Urinary bladder (tissue), 3 donors: ENCODE measurements at regions not wholly inside any gene's neighbourhood (a gene's known extent, or its start where the extent isn't known, plus 50 kb on each side); places are given as distances from the start of the nearest gene placed in this dataset.

Experiments used
- DNase-seq: peaks from one replicate; pipeline ENCODE4 v3.0.0-alpha.2; 2015; ENCODE audit errors: extremely low spot score
- H3K27ac ChIP-seq: one replicate; pipeline ENCODE4 v1.5.1; 2013; ENCODE audit warnings: low read depth, mild to moderate bottlenecking, moderate library complexity
- H3K36me3 ChIP-seq: one replicate; pipeline ENCODE4 v1.6.1; 2013; ENCODE audit warnings: mild to moderate bottlenecking, moderate library complexity; ENCODE audit not compliant: insufficient read depth
- H3K4me1 ChIP-seq: one replicate; pipeline ENCODE4 v1.6.1; 2013; ENCODE audit warnings: mild to moderate bottlenecking, moderate library complexity; ENCODE audit not compliant: insufficient read depth
- H3K4me3 ChIP-seq: one replicate; pipeline ENCODE4 v1.5.1; 2013; ENCODE audit warnings: low read depth, low read length
- WGBS: extraction: QIAGEN DNeasy Blood & Tissue Kit; methylation state at CpG from one replicate; pipeline ENCODE4 v1.1.7; 2013; 5-methylcytosine and 5-hydroxymethylcytosine counted together
- donor health status: healthy with polysubstance abuse.
- donor health status: healthy.

DNA sequence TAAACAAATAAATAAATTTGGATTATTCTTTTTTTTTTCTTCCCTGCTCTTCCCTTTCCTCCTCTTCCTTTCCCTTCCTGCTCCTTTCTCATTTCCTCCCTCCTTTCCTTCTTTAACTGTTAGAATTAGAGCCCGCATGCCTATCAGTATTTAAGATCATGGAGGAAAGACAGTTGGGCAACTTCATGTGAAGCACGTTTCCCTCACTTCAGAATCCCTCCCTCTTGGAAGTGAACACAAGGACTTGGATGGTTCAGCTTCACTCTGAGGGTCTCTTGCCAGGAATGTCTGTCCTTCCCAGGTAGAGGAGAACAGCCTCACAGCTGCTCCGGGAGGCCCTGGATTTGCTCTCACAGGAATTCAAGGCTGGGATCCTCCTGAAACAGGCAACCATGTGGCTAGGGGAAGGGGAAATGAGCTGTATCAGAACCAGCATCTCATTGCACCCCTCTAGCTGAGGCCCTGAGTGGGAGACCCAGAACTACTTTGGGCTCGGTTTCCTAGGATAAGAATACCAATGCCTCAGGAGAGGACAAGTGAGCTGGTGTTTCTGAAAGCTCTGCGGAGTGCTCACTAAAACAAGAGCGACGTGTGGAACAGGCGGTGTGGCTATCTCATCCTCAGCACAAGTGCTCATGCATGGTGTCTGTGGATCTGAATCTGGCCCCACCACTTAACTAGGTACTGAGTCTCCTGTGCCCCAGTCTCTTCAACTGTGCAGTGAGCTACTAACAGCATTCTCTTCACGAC, 230.5 kb downstream of the MYCN start:
- H3K4me3 ChIP-seq = no peak overlapping the region
- no peak for DNase-seq
- H3K4me1 ChIP-seq = no peaks in the 10 kb centered on the region
- WGBS = 83% methylated on average over 9 of the region's 9 CpGs
- H3K36me3 ChIP-seq = no peaks in the 10 kb centered on the region
- no peak overlapping the region for H3K27ac ChIP-seq

DNA sequence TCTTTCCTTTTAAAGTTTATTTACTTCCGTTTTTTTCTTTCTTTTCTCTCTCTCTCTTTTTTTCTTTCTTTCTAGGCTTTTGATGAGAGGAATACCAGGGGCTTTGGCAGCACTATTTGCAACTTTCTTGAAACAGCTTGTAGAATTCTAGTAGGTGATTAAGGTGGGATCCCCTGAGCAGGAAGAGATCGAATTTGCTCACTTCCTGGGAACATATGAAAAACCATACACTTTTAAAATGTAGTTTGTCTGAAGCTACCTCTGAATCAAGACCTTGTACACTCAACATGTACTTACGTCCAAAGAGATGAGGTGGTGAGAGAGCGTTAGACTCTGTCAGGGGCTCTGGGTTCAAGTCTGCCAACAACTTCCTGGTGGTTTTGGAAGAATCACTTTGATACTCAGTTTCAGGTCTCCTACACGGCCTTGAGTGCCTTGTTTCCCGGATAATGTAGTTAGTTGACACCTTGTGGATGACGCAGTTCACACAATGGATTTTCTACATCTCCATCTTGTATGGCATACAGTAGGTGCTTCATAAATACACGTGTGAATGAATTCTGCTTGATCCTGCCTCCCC, 229.1 kb downstream of the MYCN start:
- H3K4me1 ChIP-seq = no peaks in the 10 kb centered on the region
- DNase-seq = no peak
- no peak overlapping the region for H3K4me3 ChIP-seq
- H3K27ac ChIP-seq = no peak overlapping the region
- WGBS = 86% methylated on average over 8 of the region's 8 CpGs
- no peaks in the 10 kb centered on the region for H3K36me3 ChIP-seq

DNA sequence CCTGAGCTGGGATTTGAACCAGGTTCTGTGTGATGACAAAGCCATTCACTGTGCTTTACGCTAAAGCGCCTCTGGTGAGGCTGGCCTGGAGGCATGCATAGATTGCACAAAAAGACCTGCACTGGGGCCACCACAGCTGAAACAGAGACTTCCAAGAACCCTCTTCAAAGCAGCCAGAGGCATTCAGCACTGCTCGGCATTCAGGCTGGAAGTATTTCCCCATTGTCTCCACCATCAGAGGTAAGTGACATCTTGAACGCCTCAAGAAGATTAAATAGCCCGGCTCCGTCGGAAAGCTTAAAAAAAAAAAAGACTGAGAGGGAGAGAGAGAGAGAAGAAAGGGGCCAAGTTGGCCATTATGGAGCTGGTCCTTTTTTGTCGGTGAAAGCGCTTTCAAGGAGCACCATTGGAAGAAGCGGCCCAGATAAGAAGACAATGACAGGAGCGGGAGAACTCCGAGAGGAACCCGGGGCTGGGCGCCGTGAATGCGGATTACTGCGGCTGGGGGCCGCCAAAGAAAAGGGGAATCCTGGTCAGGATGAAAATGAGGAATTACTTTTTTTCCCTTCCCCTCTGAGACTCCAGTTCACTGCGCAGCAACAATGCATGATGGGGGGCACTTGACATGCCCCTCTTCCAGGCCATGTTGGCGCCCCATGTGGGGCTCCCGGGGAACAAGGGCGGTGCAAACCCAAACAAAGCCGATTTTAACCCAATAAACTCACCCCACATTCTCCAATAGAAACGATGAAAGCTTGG, 228.3 kb downstream of the MYCN start:
- H3K4me3 ChIP-seq = no peak overlapping the region
- DNase-seq = no peak
- no peaks in the 10 kb centered on the region for H3K4me1 ChIP-seq
- H3K27ac ChIP-seq = no peak overlapping the region
- H3K36me3 ChIP-seq = no peaks in the 10 kb centered on the region
- WGBS = 84% methylated on average over 24 of the region's 24 CpGs

DNA sequence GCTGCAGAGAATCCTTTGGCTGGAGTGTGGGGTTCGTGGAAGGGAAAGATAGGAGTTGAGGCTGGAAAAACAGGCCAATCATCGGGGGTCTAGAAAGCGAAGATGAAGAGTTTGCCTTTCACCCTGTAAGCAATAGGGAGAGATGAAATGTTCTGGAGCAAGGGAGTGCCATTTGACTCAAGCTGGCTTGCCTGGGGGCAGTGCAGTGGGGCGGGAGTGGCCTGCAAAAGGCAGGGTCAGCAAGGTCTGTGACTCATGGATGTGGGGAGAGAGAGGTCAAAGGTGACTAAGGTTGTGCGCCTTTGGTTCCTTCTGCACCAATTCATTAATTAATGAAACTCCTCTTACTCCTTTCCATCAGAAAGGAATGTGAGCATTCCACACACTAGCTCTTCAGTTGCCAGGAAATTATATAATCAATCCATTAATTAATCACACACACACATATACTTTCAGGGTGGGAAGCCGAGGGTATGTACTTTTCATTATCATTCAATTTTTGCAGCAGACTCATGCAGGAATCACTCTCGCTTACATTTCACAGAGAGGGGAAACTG, 227.6 kb downstream of the MYCN start:
- 90% methylated on average over 7 of the region's 7 CpGs for WGBS
- Histone ChIP-seq H3K27ac (no peak overlapping the region), H3K36me3 (no peaks in the 10 kb centered on the region), H3K4me3 (no peak overlapping the region), H3K4me1 (no peaks in the 10 kb centered on the region)
- DNase-seq = no peak

DNA sequence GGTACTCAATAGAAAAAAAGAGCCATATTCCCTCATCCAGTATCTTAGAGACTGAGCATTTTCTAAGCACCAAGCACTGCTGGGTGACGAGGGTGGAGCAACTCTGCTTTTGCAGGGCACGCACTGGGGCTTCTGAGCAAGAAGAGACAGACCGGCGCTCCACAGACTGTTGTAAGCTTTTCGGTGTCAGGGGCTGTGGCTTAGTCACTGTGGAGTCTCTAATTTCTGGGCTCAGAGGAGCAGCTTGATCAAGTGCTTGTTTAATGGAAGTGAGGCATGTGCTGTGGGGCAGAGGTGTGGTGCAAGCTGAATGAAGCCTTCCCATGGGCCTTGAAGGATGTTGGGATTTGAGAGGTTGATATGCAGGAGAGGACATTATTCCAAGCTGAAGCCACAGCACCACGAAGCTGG, 227.1 kb downstream of the MYCN start:
- WGBS = 86% methylated on average over 6 of the region's 6 CpGs
- Histone ChIP-seq H3K4me1 (no peaks in the 10 kb centered on the region), H3K36me3 (no peaks in the 10 kb centered on the region), H3K4me3 (no peak overlapping the region), H3K27ac (no peak overlapping the region)
- DNase-seq = no peak

DNA sequence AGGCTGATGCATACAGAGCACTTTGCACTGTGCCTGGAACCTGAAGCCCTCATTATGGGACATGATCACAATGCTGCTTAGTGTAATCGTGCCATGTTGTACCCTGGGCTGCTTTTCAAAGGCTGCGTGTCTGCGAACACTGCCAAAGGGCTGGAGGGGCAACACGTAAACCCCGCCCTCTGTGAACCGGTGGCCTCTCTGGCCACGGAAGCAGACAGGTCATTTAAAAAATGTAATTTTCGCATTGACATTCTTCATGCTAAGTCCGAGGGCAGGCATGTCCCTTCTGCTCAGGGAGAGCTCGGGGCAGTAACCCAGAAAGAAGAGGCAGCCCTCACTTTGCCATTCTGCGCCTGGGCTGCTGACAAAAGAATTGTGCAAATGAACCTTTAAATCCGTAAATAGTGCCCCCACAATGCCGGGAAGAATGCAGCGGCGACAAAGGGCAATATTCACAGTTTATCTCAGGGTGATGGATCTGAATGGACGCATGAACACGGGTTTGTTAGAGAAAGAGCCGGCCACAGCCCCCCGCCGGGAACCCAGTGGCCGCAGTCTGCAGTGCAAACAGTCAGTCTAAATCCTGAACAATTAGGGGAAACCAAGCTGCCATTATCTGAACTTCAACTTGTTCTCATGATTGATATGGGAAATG, 226.1 kb downstream of the MYCN start:
- Histone ChIP-seq H3K36me3 (no peaks in the 10 kb centered on the region), H3K27ac (no peak overlapping the region), H3K4me3 (no peak overlapping the region), H3K4me1 (no peaks in the 10 kb centered on the region)
- DNase-seq = no peak
- WGBS = 50% methylated on average over 21 of the region's 21 CpGs

DNA sequence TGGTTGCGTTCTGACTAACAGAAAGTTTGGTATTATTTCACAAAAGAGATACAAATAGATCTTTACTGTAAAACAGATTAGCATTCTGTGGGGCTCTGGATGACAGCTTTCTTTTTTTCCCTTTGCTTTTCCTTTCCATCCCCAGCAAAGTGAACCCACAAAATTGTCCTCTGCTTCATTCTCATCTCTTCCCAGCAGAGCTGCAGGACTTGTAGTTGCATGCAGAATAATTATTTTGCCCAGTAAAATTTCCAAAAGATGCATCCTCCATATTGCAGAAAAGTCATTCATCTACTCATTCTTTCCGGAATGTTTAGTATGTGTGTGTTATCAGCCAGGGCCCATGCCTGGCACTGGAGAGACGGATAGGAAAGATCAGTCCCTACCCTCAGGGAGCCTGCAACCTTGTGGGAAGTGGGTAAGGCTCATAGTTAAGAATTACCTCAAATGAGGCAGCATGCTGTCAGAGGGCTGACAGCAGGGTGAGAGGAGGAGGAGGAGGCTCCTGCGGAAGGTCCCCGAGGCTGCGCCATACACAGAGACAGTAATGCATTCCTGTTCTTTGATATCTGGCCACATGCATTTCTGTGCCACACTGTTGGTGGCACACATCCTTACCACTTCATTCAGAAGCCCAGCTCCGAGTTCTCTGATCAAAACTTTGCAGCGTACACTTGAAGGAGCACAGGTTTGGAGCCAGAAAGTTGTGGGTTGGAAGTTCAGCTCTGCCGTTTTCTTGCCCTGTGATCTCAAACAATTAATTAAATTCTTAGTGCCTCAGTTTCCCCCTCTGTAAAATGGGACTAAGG, 225.4 kb downstream of the MYCN start:
- H3K27ac ChIP-seq = no peak overlapping the region
- WGBS = 82% methylated on average over 9 of the region's 9 CpGs

DNA sequence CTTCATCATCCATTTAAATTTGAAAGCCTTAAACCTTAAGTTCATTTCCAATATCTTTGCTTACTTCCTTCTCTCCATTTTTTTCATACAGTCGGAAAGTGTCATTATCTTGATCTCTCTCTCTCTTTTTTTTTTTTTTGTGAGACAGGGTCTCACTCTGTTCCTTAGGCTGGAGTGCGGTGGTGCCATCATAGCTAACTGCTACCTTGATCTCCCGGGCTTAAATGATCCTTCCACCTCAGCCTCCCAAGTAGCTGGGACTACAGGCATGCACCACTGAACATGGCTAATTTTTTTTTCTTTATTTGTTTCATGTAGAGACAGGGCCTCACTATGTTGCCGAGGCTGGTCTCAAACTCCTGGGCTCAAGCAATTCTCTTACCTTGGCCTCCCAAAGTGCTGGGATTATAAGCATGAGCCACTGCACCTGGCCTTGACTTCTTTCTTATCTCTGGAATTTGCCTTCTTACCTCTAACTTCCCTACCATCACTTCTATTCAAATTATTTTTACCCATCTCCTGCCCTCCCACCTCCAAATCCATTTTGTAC, 222.2 kb downstream of the MYCN start:
- Histone ChIP-seq H3K36me3 (no peaks in the 10 kb centered on the region), H3K4me3 (no peak overlapping the region), H3K27ac (no peak overlapping the region), H3K4me1 (no peaks in the 10 kb centered on the region)
- no peak for DNase-seq
- 85% methylated on average over 4 of the region's 4 CpGs for WGBS

More for the DNA sequence above, 225.4 kb downstream of the MYCN start:
- H3K4me1 ChIP-seq = no peaks in the 10 kb centered on the region
- no peak for DNase-seq
- H3K4me3 ChIP-seq = no peak overlapping the region
- no peaks in the 10 kb centered on the region for H3K36me3 ChIP-seq

DNA sequence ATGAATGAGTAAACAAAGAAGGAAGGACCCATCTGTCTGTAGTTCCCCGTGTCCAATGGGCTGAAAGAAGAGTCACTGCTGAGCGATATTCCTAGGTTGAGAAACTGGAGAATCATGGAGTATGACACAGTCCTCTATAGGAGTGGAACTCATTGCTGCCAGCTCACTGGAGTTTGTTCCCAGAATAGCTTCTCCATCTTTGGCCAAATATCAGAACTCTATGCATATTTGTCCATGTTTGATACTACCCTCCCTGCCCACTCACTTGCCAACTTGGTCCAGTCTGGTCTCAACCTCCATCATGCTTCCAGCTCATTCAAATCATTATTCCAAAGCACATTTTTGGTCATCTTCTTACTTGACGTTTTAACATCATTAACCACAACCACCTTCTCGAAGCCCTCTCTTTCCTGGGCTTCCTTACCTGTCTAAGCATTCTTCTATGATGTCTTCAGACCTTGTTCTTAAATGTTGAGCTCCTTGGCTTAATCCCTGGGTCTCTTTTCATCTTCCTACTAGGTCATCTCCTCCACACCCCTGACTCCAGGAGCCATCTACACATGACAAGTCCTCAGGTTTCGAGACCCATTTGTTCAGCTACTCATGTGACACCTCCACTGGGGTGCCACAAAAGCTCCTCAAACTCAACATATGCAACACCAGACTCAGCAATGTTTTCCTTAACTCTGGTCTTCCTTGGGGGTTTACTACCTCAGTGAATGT, 221.6 kb downstream of the MYCN start:
- Histone ChIP-seq H3K27ac (no peak overlapping the region), H3K36me3 (no peaks in the 10 kb centered on the region), H3K4me3 (no peak overlapping the region), H3K4me1 (no peaks in the 10 kb centered on the region)
- WGBS = 87% methylated on average over 5 of the region's 5 CpGs
- no peak for DNase-seq

DNA sequence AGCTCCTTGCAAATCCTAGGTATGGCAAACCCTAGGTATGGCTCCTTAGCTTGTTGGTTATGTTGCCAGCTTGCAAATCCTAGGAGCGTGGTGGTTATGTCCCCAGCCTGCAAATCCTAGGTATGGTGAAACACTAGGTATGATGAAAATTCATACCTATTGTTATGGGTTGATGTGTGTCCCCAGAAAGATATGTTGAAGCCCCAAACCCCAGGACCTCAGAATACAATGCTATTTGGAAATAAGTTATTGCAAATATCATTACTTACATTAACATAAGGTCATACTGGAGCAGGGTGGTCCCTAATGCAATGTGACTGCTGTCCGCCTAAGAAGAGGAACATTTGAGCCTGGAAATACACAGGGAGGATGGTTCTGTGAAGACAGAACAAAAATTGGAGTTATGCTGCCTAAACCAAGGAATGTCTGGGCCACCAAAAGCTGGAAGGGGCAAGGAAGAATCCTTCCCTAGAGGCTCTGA, 220.8 kb downstream of the MYCN start:
- Histone ChIP-seq H3K4me3 (no peak overlapping the region), H3K27ac (no peak overlapping the region), H3K36me3 (no peaks in the 10 kb centered on the region), H3K4me1 (no peaks in the 10 kb centered on the region)
- WGBS = 44% methylated on average over 2 of the region's 2 CpGs
- no peak for DNase-seq

DNA sequence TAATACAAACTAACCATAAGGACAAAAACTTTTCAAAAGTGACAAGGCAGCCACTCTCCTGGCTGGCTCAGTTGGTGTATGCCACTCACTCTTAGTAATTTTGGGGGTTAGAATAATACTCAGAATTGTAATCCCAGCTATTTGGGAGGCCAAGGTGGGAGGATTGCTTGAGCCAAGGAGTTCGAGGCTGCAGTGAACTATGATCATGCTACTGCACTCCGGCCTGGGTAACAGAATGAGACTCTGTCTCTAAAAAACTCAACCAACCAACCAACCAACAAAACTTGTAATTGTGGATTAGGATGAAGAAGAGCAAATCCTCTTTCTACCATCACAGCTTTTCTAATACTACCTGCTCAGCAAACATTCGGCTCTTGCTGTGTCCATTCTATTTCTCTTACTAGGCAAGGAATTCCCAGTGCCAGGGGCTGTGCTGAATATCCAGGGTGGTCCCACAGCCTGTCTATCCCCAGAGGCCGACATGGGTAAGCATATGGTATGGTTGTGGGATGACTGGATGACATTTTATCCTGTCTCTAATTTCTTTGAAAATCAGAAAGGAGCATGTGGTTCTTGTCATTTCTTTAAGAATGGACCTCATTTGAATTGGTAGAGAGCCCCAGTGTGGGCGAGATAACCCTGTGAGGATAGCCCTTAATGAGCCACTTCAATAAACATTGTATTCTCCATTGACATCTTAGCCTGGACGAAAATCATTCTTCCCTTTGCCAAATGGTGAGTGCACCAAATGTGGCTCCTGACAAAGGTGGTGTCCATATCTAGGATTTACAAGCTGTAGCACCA, 220.1 kb downstream of the MYCN start:
- no peak for DNase-seq

More for the DNA sequence above, 220.1 kb downstream of the MYCN start:
- 84% methylated on average over 6 of the region's 6 CpGs for WGBS
- Histone ChIP-seq H3K27ac (no peak overlapping the region), H3K4me3 (no peak overlapping the region), H3K36me3 (no peaks in the 10 kb centered on the region), H3K4me1 (no peaks in the 10 kb centered on the region)
